ENCODE measurements at regions not wholly inside any gene's neighbourhood (a gene's known extent, or its start where the extent isn't known, plus 50 kb on each side); places are given as distances from the start of the nearest gene placed in this dataset.

- TF ChIP-seq CTCF (IDR thresholded peaks at IDR 0.05) (no peak), POLR2A (IDR thresholded peaks at IDR 0.05) (no peak)
Observed at GRCh38 chr13:65339241-65339640, 1890.9 kb downstream of the PCDH9 start.
